MM.1S (cell line): ENCODE measurements at regions not wholly inside any gene's neighbourhood (a gene's known extent, or its start where the extent isn't known, plus 50 kb on each side); places are given as distances from the start of the nearest gene placed in this dataset.

Experiments used
- DNase-seq: peaks from one replicate; pipeline ENCODE4 v3.0.0-alpha.2; 2015
- H2AFZ ChIP-seq: fragments of 300-600 bp; sonication (generic); 2 replicates; pipeline ENCODE4 v1.6.0; 2016; ENCODE audit warnings: antibody characterized with exemption, low read length
- H3F3A ChIP-seq: fragments of 300-600 bp; sonication (generic); 2 replicates; pipeline ENCODE4 v1.6.1; 2016; ENCODE audit warnings: mild to moderate bottlenecking, antibody characterized with exemption, low read length, moderate library complexity, mixed read lengths; ENCODE audit not compliant: insufficient read depth
- H3K27ac ChIP-seq: fragments of 300-600 bp; sonication (generic); 2 replicates; pipeline ENCODE4 v1.5.1; 2016; ENCODE audit warnings: mild to moderate bottlenecking, low read length
- H3K27me3 ChIP-seq: fragments of 300-600 bp; sonication (generic); replicated peaks from 2 replicates; pipeline ENCODE4 v1.6.0; 2016; ENCODE audit warnings: low read length; ENCODE audit not compliant: insufficient read depth
- H3K36me3 ChIP-seq: fragments of 300-600 bp; sonication (generic); replicated peaks from 2 replicates; pipeline ENCODE4 v1.6.1; 2016; ENCODE audit warnings: mild to moderate bottlenecking, low read length, mixed read lengths; ENCODE audit not compliant: insufficient read depth
- H3K4me1 ChIP-seq: fragments of 300-600 bp; sonication (generic); 2 replicates; pipeline ENCODE4 v1.6.1; 2016; ENCODE audit warnings: low read length, mixed read lengths
- H3K4me2 ChIP-seq: fragments of 300-600 bp; sonication (generic); 2 replicates; pipeline ENCODE4 v1.6.0; 2016; ENCODE audit warnings: low read depth, low read length
- H3K4me3 ChIP-seq: fragments of 300-600 bp; sonication (generic); 2 replicates; pipeline ENCODE4 v1.5.1; 2016; ENCODE audit warnings: low read length, mixed read lengths
- H3K79me2 ChIP-seq: fragments of 300-600 bp; sonication (generic); 2 replicates; pipeline ENCODE4 v1.6.1; 2016; ENCODE audit warnings: mixed run types, low read length, mixed read lengths
- H3K9ac ChIP-seq: fragments of 300-600 bp; sonication (generic); 2 replicates; pipeline ENCODE4 v1.6.1; 2016; ENCODE audit warnings: low read length, mixed read lengths
- H3K9me2 ChIP-seq: fragments of 300-600 bp; sonication (generic); replicated peaks from 2 replicates; pipeline ENCODE4 v1.6.1; 2016; ENCODE audit warnings: mild to moderate bottlenecking, low read length, mixed read lengths; ENCODE audit not compliant: insufficient read depth
- H3K9me3 ChIP-seq: fragments of 300-600 bp; sonication (generic); replicated peaks from 2 replicates; pipeline ENCODE4 v1.6.1; 2016; ENCODE audit warnings: mild to moderate bottlenecking, low read length, mixed read lengths; ENCODE audit not compliant: insufficient read depth
- H4K20me1 ChIP-seq: fragments of 300-600 bp; sonication (generic); 2 replicates; pipeline ENCODE4 v1.6.1; 2016; ENCODE audit warnings: mild to moderate bottlenecking, low read length, moderate library complexity, mixed read lengths; ENCODE audit not compliant: insufficient read depth
- EZH2 ChIP-seq: fragments of 300-600 bp; sonication (generic); optimal IDR thresholded peaks from 2 replicates; pipeline ENCODE3; 2017; ENCODE audit warnings: low read depth, mild to moderate bottlenecking, antibody characterized with exemption, low read length, mixed read lengths
- EZH2phosphoT487 ChIP-seq: fragments of 300-600 bp; sonication (generic); IDR thresholded peaks from 2 replicates; pipeline ENCODE4 v1.6.1; 2018; ENCODE audit warnings: antibody characterized with exemption, low read length
- TF ChIP-seq, protein P1 (sequence below): fragments of 300-600 bp; sonication (generic); IDR thresholded peaks from 2 replicates; pipeline ENCODE4 v1.5.1; 2016; ENCODE audit warnings: antibody characterized with exemption, low read length, mixed read lengths

DNA sequence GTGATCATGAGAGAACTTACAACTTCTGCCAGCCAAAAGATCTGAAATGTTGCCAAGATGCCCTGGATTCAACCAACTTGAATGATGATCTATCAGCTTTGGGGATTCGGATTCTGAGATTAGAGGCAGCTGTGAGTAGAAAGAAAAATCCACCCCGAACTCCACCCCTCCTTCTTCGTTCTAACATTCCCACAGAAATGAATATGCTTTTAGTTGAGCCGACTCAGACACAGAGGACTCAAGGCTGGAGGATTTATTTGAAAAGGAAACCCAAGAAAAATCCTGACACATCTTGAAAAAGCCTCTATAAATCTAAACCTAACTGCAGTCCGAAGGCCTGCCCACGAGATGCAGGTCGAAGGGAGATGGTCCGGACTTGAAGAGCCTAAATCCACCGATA, 275.0 kb downstream of the GAS1 start:
- H3F3A ChIP-seq: no peaks in the 10 kb centered on the region
- H3K9ac ChIP-seq: no peak overlapping the region
- no peak overlapping the region for H3K4me3 ChIP-seq
- no peak overlapping the region for H3K4me2 ChIP-seq
- no peaks in the 10 kb centered on the region for H3K9me3 ChIP-seq
- H3K79me2 ChIP-seq: no peaks in the 10 kb centered on the region
- TF ChIP-seq, protein P1, sequence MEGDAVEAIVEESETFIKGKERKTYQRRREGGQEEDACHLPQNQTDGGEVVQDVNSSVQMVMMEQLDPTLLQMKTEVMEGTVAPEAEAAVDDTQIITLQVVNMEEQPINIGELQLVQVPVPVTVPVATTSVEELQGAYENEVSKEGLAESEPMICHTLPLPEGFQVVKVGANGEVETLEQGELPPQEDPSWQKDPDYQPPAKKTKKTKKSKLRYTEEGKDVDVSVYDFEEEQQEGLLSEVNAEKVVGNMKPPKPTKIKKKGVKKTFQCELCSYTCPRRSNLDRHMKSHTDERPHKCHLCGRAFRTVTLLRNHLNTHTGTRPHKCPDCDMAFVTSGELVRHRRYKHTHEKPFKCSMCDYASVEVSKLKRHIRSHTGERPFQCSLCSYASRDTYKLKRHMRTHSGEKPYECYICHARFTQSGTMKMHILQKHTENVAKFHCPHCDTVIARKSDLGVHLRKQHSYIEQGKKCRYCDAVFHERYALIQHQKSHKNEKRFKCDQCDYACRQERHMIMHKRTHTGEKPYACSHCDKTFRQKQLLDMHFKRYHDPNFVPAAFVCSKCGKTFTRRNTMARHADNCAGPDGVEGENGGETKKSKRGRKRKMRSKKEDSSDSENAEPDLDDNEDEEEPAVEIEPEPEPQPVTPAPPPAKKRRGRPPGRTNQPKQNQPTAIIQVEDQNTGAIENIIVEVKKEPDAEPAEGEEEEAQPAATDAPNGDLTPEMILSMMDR: no peak
- no peak for TF ChIP-seq EZH2phosphoT487
- TF ChIP-seq EZH2: no peak
- H3K9me2 ChIP-seq: no peaks in the 10 kb centered on the region
- no peak overlapping the region for H2AFZ ChIP-seq
- no peak for DNase-seq
- no peaks in the 10 kb centered on the region for H3K36me3 ChIP-seq
- no peaks in the 10 kb centered on the region for H3K4me1 ChIP-seq
- H3K27me3 ChIP-seq: no peaks in the 10 kb centered on the region
- H3K27ac ChIP-seq: no peak overlapping the region
- H4K20me1 ChIP-seq: no peaks in the 10 kb centered on the region

DNA sequence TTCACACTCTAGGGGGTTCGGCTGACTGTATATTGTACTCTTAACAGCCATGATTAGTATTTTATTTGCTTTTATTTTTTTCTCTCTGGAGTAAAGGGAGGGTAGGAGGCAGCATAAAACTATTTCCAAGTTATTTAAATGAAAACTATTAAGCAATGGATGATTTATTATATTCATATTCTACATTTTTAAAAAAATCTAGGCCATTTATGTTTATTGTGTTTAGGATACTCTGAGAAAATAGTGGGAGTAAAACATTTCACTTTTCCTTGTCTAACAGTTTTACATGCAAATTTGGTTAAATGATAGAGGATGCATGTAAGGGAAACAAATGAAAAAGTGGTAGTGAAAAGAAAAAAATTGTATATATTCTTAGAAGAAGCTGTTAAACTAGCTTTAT, 276.3 kb downstream of the GAS1 start:
- Histone ChIP-seq H3K27ac (no peak overlapping the region), H3K36me3 (no peaks in the 10 kb centered on the region), H3K4me3 (no peak overlapping the region), H3K4me2 (no peak overlapping the region), H3K9me2 (no peaks in the 10 kb centered on the region), H3K9me3 (no peaks in the 10 kb centered on the region), H3F3A (no peaks in the 10 kb centered on the region), H3K79me2 (no peaks in the 10 kb centered on the region), H4K20me1 (no peaks in the 10 kb centered on the region), H3K4me1 (no peaks in the 10 kb centered on the region), H3K27me3 (no peaks in the 10 kb centered on the region), H2AFZ (no peak overlapping the region), H3K9ac (no peak overlapping the region)
- no peak for DNase-seq
- TF ChIP-seq EZH2 (no peak), EZH2phosphoT487 (no peak)
- TF ChIP-seq, protein P1: no peak

DNA sequence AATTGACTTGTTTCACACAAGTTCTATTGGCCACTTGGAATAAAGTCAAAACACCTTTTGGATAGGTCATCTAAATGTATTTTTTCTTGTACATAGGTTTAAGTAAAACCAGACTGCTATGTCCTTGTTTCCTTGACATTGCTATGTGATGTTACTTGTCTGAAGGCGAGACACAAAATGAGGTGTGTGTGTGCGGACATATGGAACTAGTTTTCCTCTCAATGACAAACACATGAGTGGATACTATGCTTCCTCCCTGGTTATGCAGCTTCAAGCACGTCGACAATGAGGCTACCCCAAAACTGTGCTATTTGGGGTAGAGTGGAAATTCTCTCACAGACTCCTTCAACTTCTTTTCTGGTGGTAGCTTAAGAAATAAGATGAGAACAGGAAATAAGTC, 276.8 kb downstream of the GAS1 start:
- no peak overlapping the region for H3K9ac ChIP-seq
- no peaks in the 10 kb centered on the region for H4K20me1 ChIP-seq
- no peak overlapping the region for H3K27ac ChIP-seq
- no peaks in the 10 kb centered on the region for H3K9me3 ChIP-seq
- no peaks in the 10 kb centered on the region for H3K27me3 ChIP-seq
- H3K36me3 ChIP-seq: no peaks in the 10 kb centered on the region
- no peak overlapping the region for H2AFZ ChIP-seq
- no peaks in the 10 kb centered on the region for H3F3A ChIP-seq
- DNase-seq: no peak
- H3K4me1 ChIP-seq: no peaks in the 10 kb centered on the region
- no peaks in the 10 kb centered on the region for H3K9me2 ChIP-seq
- no peaks in the 10 kb centered on the region for H3K79me2 ChIP-seq
- TF ChIP-seq, protein P1: no peak
- TF ChIP-seq EZH2phosphoT487 (no peak), EZH2 (no peak)
- H3K4me3 ChIP-seq: no peak overlapping the region
- no peak overlapping the region for H3K4me2 ChIP-seq

DNA sequence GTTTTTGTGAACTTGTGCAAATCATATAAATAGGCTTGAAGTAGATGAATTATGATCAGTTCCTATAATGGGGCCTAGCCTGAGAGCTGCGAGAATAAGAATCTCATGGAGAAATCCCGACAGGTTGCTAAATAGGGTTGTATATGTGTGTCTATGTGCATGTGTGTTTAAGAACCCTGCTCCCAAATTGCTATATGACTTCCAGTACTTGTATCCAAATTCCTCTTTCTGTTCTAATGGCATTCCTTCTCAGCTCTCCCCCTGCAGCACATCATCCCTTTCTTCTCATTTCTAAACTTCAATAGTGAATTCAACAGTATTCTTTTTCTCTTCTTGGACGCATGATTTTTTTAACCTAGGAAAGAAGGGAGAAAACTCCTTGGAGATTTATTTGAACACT, 277.2 kb downstream of the GAS1 start:
- TF ChIP-seq EZH2phosphoT487 (no peak), EZH2 (no peak)
- TF ChIP-seq, protein P1: no peak
- Histone ChIP-seq H3K9me2 (no peaks in the 10 kb centered on the region), H3K27ac (no peak overlapping the region), H3K9me3 (no peaks in the 10 kb centered on the region), H2AFZ (no peak overlapping the region), H3K4me3 (no peak overlapping the region), H3K4me2 (no peak overlapping the region), H3K79me2 (no peaks in the 10 kb centered on the region), H4K20me1 (no peaks in the 10 kb centered on the region), H3K4me1 (no peaks in the 10 kb centered on the region), H3K9ac (no peak overlapping the region), H3K27me3 (no peaks in the 10 kb centered on the region), H3K36me3 (no peaks in the 10 kb centered on the region), H3F3A (no peaks in the 10 kb centered on the region)
- DNase-seq: no peak
